Naive thymus-derived CD8-positive, alpha-beta T cell (primary cell): ENCODE measurements at regions not wholly inside any gene's neighbourhood (a gene's known extent, or its start where the extent isn't known, plus 50 kb on each side); places are given as distances from the start of the nearest gene placed in this dataset.

Experiments used
- ATAC-seq, 2 donors: fragments of 150-1000 bp; cut with Tn5 transposase in 1 of 2; sonication (Bioruptor Pico), chemical (Tn5 transposase) in 1 of 2; 1 replicate in 1 of 2; 2 replicates in 1 of 2; pipeline ENCODE4 v1.10.0; 2021; ENCODE audit warnings: mild to moderate bottlenecking in 2 of 2, moderate library complexity in 2 of 2
- POLR2A ChIA-PET: fragments of 350-600 bp; sonication (Branson Sonifier 250); formaldehyde crosslinking; loops from one replicate; lab custom pipeline; 2021; ENCODE audit warnings: antibody characterized with exemption; lab: Charles Lee
- DNase-seq, 10 donors: peaks; one replicate each; pipeline versions ENCODE4 v3.0.0 to v3.0.0-alpha.2; 2020 to 2022
- H3K27ac Mint-ChIP-seq, 10 donors: one replicate each; pipeline ENCODE4 v1.8.0; 2020 to 2022; ENCODE audit warnings: mild to moderate bottlenecking in 10 of 10, mixed read lengths in 10 of 10, moderate library complexity in 4 of 10, inconsistent platforms in 1 of 10
- H3K27me3 Mint-ChIP-seq, 5 donors: one replicate each; pipeline ENCODE4 v1.8.0; 2021 to 2022; ENCODE audit warnings: mixed read lengths in 5 of 5
- H3K36me3 Mint-ChIP-seq, 3 donors: one replicate each; pipeline ENCODE4 v1.8.0; 2020 to 2022; ENCODE audit warnings: mixed read lengths in 3 of 3, mild to moderate bottlenecking in 2 of 3, inconsistent platforms in 1 of 3
- H3K4me1 Mint-ChIP-seq, 4 donors: one replicate each; pipeline ENCODE4 v1.8.0; 2021 to 2022; ENCODE audit warnings: mixed read lengths in 4 of 4
- H3K4me3 Mint-ChIP-seq, 10 donors: one replicate each; pipeline ENCODE4 v1.8.0; 2020 to 2022; ENCODE audit warnings: mild to moderate bottlenecking in 10 of 10, mixed read lengths in 10 of 10, moderate library complexity in 6 of 10, inconsistent platforms in 1 of 10
- H3K9me3 Mint-ChIP-seq, 9 donors: one replicate each; pipeline ENCODE4 v1.8.0; 2020 to 2022; ENCODE audit warnings: mixed read lengths in 9 of 9, mild to moderate bottlenecking in 3 of 9, inconsistent platforms in 1 of 9, moderate library complexity in 1 of 9

DNA sequence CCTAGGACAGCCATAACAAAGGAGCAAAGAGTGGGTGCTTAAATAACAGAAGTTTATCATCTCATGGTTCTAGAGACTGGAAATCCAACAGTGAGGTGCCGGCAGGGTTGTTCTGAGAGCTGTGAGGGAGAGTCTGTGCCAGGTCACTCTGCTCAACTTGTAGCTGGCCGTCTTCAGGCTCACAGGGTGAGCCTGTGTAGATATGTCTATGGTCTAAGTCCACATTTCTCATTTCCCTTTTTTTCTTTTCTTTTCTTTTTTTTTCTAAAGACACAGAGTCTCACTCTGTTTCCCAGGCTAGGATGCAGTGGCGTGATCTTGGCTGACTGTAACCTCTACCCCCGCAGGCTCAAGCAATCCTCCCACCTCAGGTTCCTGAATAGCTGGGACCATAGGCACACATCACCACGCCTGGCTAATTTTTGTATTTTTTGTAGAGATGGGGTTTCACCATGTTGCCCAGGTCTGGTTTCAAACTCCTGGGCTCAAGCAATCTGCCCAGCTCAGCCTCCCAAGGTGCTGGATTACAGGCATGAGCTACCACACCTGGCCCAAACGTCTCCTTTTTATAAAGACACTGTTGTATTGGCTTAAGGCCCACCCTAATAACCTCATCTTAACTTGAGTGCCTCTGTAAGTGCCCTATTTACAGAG lies 142.2 kb downstream of the SP3 start:
- no peaks in the 10 kb centered on the region for H3K4me1 Mint-ChIP-seq
- ATAC-seq (no peak), DNase-seq (no peak)
- H3K27me3 Mint-ChIP-seq: peaks cover 6 to 26% (median 10%) of the 10 kb centered on the region in 5 donors
- no peaks in the 10 kb centered on the region for H3K9me3 Mint-ChIP-seq
- H3K36me3 Mint-ChIP-seq: no peaks in the 10 kb centered on the region
- POLR2A ChIA-PET: no interaction called here
- H3K4me3 Mint-ChIP-seq: no peak overlapping the region
- H3K27ac Mint-ChIP-seq: no peak overlapping the region

DNA sequence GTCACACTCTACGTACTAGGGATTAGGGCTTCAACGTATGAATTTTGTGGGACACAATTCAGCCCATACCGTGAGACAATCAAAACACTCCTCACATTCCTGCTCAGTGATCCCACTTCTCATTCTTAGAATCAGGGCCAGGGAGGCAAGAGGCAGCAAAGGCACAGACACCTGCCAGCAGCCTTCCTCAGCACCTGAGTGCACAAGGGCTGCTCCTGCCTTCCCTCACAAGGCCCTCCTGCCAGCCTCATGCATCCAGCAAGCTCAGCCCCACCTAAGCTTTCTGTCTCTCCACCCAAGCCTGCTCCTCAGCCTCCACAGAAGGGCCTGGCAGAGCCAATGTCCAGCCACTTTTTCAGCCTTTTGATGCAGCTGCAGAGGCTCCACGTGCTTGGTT lies 141.6 kb downstream of the SP3 start:
- Mint-ChIP-seq H3K4me1 (no peaks in the 10 kb centered on the region), H3K4me3 (no peak overlapping the region), H3K9me3 (no peaks in the 10 kb centered on the region), H3K27ac (no peak overlapping the region), H3K27me3 (peaks cover 6 to 26% (median 10%) of the 10 kb centered on the region in 5 donors), H3K36me3 (no peaks in the 10 kb centered on the region)
- DNase-seq (no peak), ATAC-seq (no peak)
- POLR2A ChIA-PET: no interaction called here

DNA sequence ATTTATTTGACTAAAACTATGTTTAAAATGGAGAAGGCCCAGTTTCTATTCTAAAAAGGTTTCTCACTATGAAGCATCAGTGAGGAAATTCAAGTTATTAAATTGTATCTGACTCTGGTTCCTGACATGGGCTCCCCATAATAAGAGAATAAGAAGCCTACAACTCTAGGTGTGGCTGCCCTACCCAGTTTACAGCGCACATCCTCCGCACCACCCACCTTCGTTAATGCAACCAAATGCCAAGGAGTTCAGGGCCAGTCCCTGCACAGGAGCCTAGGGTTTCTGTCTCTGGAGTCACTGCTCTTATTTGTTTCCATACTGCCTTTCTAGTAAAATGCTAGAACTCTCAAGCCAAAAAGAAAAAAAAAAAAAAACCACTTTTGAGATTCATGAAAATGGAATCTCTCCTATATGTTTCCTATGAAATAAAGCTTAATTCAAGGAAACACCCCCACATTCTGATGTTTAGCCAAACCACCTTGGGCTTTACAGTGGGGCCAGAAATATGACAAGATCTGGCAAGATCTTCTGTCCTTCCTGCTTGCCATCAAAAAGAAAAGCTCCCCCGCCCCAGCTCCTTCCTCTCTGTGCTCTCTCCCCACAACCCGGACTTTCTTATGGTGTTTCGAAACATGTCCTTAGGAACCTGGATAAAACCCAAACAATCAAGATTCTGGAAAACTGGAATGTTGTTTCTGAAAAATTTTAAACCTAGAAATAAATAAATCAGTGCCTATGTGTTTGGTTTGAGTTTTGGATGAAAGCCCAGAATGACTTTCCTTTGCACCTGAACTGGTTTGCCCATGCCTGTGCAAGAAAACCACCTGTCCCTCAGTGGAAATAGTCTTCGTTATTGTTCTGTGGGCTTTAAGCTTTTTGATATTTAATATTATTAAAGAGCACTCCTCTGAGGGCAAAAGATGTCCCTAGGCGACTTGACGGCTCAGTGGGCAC lies 136.7 kb downstream of the SP3 start:
- H3K4me3 Mint-ChIP-seq: no peak overlapping the region
- H3K27me3 Mint-ChIP-seq: peaks cover 0 to 10% (median 4%) of the 10 kb centered on the region in 5 donors
- H3K36me3 Mint-ChIP-seq: no peaks in the 10 kb centered on the region
- no peaks in the 10 kb centered on the region for H3K4me1 Mint-ChIP-seq
- ATAC-seq (no peak), DNase-seq (no peak)
- H3K27ac Mint-ChIP-seq: no peak overlapping the region
- POLR2A ChIA-PET: no interaction called here
- H3K9me3 Mint-ChIP-seq: no peaks in the 10 kb centered on the region

DNA sequence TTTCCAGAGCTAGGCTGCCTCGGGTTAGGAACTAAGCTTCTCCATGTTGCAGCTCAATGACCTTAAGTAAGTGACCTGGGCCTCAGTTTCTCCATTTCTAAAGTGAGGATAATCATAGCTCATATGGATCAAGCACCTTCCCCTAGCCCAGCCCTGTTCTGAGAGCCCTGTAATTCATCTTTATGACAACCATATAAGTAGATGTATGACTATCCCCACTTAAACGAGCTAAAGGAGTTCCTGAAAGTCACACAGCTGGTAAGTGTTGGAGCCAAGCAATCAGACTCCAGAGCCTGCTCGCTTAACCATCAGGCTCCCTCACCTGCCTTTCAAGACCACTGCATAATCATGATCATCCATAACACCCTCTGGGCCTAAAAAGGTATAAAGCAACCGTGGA lies 135.4 kb downstream of the SP3 start:
- POLR2A ChIA-PET: no interaction called here
- Mint-ChIP-seq H3K4me3 (no peak overlapping the region), H3K36me3 (no peaks in the 10 kb centered on the region), H3K27ac (no peak overlapping the region), H3K27me3 (peaks cover 0 to 10% (median 1%) of the 10 kb centered on the region in 5 donors), H3K4me1 (no peaks in the 10 kb centered on the region), H3K9me3 (no peaks in the 10 kb centered on the region)
- no peak for DNase-seq
- no peak for ATAC-seq

DNA sequence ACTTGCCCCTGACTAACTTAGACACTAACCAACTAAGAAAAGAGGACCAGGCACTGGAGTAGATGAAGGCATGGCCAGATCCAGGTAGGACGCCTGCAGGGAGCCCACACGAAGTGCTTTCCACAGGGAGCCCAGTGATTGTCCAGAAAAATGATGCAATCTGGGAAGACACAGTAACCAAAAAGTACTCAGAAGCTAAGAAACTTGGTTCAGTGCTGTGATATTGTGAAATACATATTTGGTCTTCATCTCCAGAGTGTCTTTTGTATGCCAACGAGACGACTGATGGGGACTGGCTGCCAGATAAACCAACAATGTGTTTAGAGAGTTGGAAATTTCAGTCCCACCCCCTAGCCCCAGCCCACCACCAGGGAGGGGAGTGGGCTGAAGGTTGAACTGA lies 135.0 kb downstream of the SP3 start:
- H3K27me3 Mint-ChIP-seq: peaks cover 0 to 10% (median 1%) of the 10 kb centered on the region in 5 donors
- H3K36me3 Mint-ChIP-seq: no peaks in the 10 kb centered on the region
- H3K9me3 Mint-ChIP-seq: no peaks in the 10 kb centered on the region
- POLR2A ChIA-PET: no interaction called here
- H3K4me3 Mint-ChIP-seq: no peak overlapping the region
- DNase-seq (no peak), ATAC-seq (no peak)
- H3K27ac Mint-ChIP-seq: no peak overlapping the region
- H3K4me1 Mint-ChIP-seq: no peaks in the 10 kb centered on the region

DNA sequence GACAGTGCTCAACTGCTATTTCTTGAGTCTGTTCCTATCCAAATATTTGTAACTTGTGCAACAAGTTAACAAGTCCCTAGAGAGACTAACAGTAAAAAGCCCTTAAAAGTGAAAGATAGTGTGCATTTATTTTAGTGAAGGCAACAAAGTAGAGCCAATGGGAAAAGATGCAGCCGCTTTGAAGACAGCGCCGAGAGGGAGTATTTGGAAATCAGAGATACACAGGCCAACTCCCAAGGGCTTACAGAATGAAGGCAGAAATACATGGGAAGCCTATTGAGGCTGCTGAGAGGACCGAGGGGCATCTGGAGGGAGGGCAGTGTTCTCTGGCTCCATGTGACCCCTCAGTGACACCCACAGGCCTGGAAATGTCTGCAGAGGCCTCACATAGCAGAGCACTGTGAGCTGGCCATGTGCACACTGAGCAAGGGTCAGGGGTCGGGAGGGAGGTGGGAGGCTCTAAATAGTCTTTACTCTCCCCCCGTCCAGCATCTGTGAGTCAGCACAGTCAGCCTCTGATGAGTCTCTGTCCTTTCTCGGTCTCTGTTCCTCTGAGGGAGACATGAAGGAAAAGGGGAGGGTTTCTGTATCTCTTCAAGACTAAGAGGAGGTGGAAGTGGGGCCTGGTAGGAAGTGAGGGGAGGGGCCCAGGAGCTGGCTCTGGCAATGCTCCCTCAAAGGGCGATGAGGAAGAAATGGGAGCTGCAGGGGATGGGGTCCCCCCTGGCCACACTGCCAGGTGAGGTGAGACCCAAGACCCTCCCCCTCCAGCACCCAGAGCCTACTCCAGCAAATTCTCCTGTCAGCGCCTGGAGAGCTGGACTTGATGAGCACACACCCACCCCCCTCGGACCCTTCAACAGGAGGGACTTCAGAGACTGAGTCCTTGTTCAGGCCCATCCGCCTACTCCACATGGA lies 133.6 kb downstream of the SP3 start:
- no peaks in the 10 kb centered on the region for H3K9me3 Mint-ChIP-seq
- no peaks in the 10 kb centered on the region for H3K36me3 Mint-ChIP-seq
- H3K4me1 Mint-ChIP-seq: no peaks in the 10 kb centered on the region
- peaks cover 0 to 10% (median 1%) of the 10 kb centered on the region in 5 donors for H3K27me3 Mint-ChIP-seq
- POLR2A ChIA-PET: no interaction called here
- H3K27ac Mint-ChIP-seq: no peak overlapping the region
- no peak for ATAC-seq
- DNase-seq: no peak
- no peak overlapping the region for H3K4me3 Mint-ChIP-seq

DNA sequence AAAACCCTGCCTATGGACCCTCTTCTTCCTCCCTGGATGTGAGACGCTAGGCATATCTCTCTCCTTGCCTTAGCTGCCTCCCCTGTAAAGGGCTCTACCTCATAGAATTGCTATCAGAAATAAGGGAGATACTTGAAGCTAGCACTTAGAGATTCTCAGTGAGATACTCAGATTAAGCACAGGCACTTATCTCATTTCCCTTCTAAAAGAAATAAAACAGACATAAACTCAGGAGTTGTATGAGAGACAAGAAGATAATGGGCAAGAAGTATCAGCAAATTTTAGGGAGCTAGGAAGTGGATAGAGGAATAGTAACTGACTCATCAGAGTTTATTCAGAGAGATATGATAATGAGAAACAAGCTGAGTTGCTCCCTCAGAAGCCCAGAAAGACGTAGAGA lies 131.0 kb downstream of the SP3 start:
- peaks cover 0 to 10% (median 1%) of the 10 kb centered on the region in 5 donors for H3K27me3 Mint-ChIP-seq
- POLR2A ChIA-PET: no interaction called here
- no peaks in the 10 kb centered on the region for H3K9me3 Mint-ChIP-seq
- no peak overlapping the region for H3K4me3 Mint-ChIP-seq
- no peaks in the 10 kb centered on the region for H3K36me3 Mint-ChIP-seq
- ATAC-seq: no peak
- no peak for DNase-seq
- no peak overlapping the region for H3K27ac Mint-ChIP-seq
- H3K4me1 Mint-ChIP-seq: no peaks in the 10 kb centered on the region

DNA sequence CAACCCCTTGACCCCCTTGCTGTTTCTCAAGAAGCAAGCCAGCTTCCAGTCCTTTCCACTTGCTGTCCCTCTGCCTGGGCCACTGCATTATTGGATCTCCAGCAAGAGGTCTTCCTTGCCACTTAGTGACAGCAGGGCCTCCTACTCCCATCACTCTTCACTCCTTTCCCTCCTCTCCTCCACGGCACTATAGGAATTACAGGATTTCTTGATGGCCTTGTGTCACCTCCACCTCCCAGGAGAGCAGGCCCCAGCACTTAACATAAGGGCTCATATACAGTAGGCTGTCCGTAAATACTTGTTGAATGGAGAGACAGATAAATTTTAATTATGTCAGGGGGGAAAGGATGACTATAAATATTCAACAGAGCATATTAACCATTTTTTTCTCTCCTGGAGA lies 129.4 kb downstream of the SP3 start:
- Mint-ChIP-seq H3K36me3 (no peaks in the 10 kb centered on the region), H3K27ac (no peak overlapping the region), H3K4me1 (no peaks in the 10 kb centered on the region), H3K9me3 (no peaks in the 10 kb centered on the region), H3K4me3 (no peak overlapping the region), H3K27me3 (peaks cover 0 to 8% (median 3%) of the 10 kb centered on the region in 5 donors)
- POLR2A ChIA-PET: no interaction called here
- DNase-seq: no peak
- no peak for ATAC-seq

DNA sequence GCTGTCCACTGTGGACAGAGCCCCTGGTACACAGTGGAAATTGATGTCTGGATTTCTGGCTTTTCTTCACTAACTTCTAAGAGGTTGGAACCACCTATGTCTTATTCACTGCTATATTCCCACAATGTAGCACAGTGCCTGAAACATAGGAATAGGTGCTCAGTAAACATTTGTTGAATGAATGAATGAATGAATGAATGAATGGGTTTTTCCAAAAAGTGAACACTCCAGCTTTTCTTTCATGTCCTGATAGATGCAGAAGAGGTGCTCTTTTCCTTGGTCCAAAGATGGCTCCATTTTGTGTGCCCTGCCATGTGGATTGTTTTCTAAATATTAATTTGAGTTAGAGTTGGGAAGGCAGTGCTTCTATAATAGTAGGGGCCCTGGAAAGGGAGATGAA lies 124.1 kb downstream of the SP3 start:
- H3K4me3 Mint-ChIP-seq: no peak overlapping the region
- DNase-seq: no peak

DNA sequence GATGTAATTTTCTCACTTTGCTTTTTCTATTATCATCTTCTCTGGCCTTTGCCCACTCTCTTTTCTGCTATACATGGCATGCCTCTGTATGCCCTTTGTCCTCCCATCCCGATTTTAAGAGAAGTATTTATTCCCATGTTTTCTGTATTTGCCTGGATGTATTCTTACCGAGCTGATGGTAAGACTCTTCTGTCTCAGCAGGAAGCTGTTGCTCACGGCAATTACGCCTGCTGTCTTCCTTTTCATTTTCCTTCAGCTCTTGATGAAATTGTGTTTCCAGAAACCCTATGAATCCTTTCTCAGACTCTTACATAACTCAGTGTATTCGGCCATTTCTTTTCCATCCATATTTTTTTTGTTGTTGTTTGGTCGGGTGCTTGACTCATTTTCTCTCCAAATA lies 121.6 kb downstream of the SP3 start:
- DNase-seq (no peak), ATAC-seq (no peak)
- no peaks in the 10 kb centered on the region for H3K4me1 Mint-ChIP-seq
- H3K36me3 Mint-ChIP-seq: peaks cover 0 to 4% (median 0%) of the 10 kb centered on the region in 3 donors
- H3K27me3 Mint-ChIP-seq: peaks cover 14 to 30% (median 20%) of the 10 kb centered on the region in 5 donors
- H3K9me3 Mint-ChIP-seq: peaks cover 0 to 3% (median 0%) of the 10 kb centered on the region in 9 donors
- H3K27ac Mint-ChIP-seq: no peak overlapping the region
- POLR2A ChIA-PET: no interaction called here
- no peak overlapping the region for H3K4me3 Mint-ChIP-seq

More for the DNA sequence above, 124.1 kb downstream of the SP3 start:
- Mint-ChIP-seq H3K4me1 (no peaks in the 10 kb centered on the region), H3K9me3 (no peaks in the 10 kb centered on the region), H3K36me3 (no peaks in the 10 kb centered on the region), H3K27me3 (peaks cover 6 to 14% (median 13%) of the 10 kb centered on the region in 5 donors), H3K27ac (no peak overlapping the region)
- no peak for ATAC-seq
- POLR2A ChIA-PET: no interaction called here

DNA sequence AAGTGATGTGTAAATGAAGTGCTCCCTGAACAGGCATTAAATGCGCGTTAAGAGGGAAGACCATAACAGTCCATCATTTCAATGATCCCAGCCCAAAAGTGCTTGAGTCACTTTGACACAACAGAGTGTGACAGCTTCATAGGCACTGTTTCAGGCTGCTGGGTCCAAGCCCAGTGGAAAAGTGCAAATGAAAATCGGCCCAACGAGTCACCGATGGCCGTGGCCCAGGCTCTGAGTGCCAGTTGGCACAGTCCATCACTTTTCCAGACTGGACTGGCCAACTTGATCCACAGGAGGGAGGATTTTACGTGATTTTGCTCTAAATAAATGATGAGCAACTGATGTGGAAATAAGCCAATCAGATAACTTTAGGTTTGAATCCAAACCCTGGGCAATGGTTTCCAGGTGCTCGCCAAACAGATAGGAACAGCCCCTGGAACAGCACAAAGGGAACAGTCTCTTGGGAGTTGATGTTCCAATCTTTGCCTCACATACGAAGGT lies 114.0 kb downstream of the SP3 start:
- peaks cover 0 to 3% (median 0%) of the 10 kb centered on the region in 9 donors for H3K9me3 Mint-ChIP-seq
- H3K27me3 Mint-ChIP-seq: peaks cover 3 to 16% (median 10%) of the 10 kb centered on the region in 5 donors
- no peaks in the 10 kb centered on the region for H3K4me1 Mint-ChIP-seq
- no peak overlapping the region for H3K27ac Mint-ChIP-seq
- ATAC-seq (no peak), DNase-seq (no peak)
- H3K36me3 Mint-ChIP-seq: peaks cover 0 to 4% (median 0%) of the 10 kb centered on the region in 3 donors
- H3K4me3 Mint-ChIP-seq: no peak overlapping the region
- POLR2A ChIA-PET: no interaction called here

DNA sequence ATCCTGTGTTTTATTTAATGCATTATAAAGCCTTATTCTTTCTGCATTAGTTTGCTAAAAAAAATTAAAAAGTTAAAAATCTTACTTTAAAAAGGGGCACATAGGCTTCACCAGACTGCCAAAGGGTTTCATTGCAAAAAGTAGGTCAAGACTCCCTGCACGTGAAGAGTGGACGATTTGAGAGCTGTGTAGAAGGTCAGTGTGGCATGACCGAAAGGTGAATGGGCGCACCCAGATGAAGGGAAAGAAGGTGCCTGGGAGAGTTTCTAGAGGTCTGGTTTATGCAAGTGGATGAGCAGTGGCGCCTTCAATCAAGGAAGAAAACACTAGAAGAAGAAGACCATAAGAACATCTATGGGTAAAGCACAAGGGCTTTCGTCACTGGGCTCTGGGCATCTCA lies 111.0 kb downstream of the SP3 start:
- POLR2A ChIA-PET: no interaction called here
- Mint-ChIP-seq H3K4me3 (no peak overlapping the region), H3K27ac (no peak overlapping the region), H3K27me3 (peaks cover 0 to 15% (median 3%) of the 10 kb centered on the region in 5 donors), H3K4me1 (peaks cover 0 to 5% (median 0%) of the 10 kb centered on the region in 4 donors), H3K9me3 (no peaks in the 10 kb centered on the region), H3K36me3 (no peaks in the 10 kb centered on the region)
- DNase-seq: no peak
- ATAC-seq: no peak
